ENCODE measurements at regions not wholly inside any gene's neighbourhood (a gene's known extent, or its start where the extent isn't known, plus 50 kb on each side); places are given as distances from the start of the nearest gene placed in this dataset.

- Histone ChIP-seq H3K36me3 (ENCODE audit: control insufficient read depth in 4 of 4, insufficient read depth in 3 of 4, low read depth in 1 of 4, low read length in 3 of 4) (no peaks in the 10 kb centered on the region), H3K9me3 (ENCODE audit: control insufficient read depth in 4 of 4, low read length in 3 of 4) (no peaks in the 10 kb centered on the region), H3K27me3 (ENCODE audit: control insufficient read depth in 4 of 4, insufficient read depth in 4 of 4, low read length in 3 of 4) (no peaks in the 10 kb centered on the region), H3K4me3 (ENCODE audit: low read depth in 1 of 3, low read length in 3 of 3) (no peak overlapping the region), H3K4me1 (ENCODE audit: control insufficient read depth in 4 of 4, insufficient read depth in 4 of 4, low read length in 3 of 4) (no peaks in the 10 kb centered on the region), H3K27ac (ENCODE audit: low read depth in 1 of 2, low read length in 2 of 2) (no peak overlapping the region), H3K9ac (ENCODE audit: low read depth in 1 of 2, low read length in 2 of 2) (no peak overlapping the region)
- TF ChIP-seq YY1 (IDR thresholded peaks at IDR 0.05) (no peak), GABPA (IDR thresholded peaks at IDR 0.05 in 1 of 2, conservative IDR thresholded peaks at IDR 0.05 in 1 of 2) (no peak), ATF3 (IDR thresholded peaks at IDR 0.05) (no peak), EGR1 (IDR thresholded peaks at IDR 0.05; ENCODE audit: low read depth in 2 of 2) (no peak), TAF1 (conservative IDR thresholded peaks at IDR 0.05) (no peak), RXRA (IDR thresholded peaks at IDR 0.05) (no peak), HNF4A (conservative IDR thresholded peaks at IDR 0.05) (no peak), FOXA2 (IDR thresholded peaks at IDR 0.05) (no peak), REST (IDR thresholded peaks at IDR 0.05) (no peak), ZBTB33 (IDR thresholded peaks at IDR 0.05) (no peak), HNF4G (IDR thresholded peaks at IDR 0.05) (no peak), CTCF (IDR thresholded peaks at IDR 0.05; ENCODE audit: low read depth, low read length, missing input control) (no peak), NR2F2 (IDR thresholded peaks at IDR 0.05) (no peak), MAX (IDR thresholded peaks at IDR 0.05) (no peak)
- DNase-seq (ENCODE audit: low spot score): no peak
Measured at GRCh38 chr6:122140031-122140430, 259.4 kb upstream of the HSF2 start.

- Histone ChIP-seq H3K4me1 (ENCODE audit: control insufficient read depth in 4 of 4, insufficient read depth in 4 of 4, low read length in 3 of 4) (no peaks in the 10 kb centered on the region), H3K9me3 (ENCODE audit: control insufficient read depth in 4 of 4, low read length in 3 of 4) (no peaks in the 10 kb centered on the region), H3K36me3 (ENCODE audit: control insufficient read depth in 4 of 4, insufficient read depth in 3 of 4, low read depth in 1 of 4, low read length in 3 of 4) (no peaks in the 10 kb centered on the region), H3K27me3 (ENCODE audit: control insufficient read depth in 4 of 4, insufficient read depth in 4 of 4, low read length in 3 of 4) (no peaks in the 10 kb centered on the region), H3K4me3 (ENCODE audit: low read depth in 1 of 3, low read length in 3 of 3) (no peak overlapping the region), H3K27ac (ENCODE audit: low read depth in 1 of 2, low read length in 2 of 2) (no peak overlapping the region), H3K9ac (ENCODE audit: low read depth in 1 of 2, low read length in 2 of 2) (no peak overlapping the region)
- 68% methylated on average over 2 of the region's 2 CpGs for WGBS
- DNase-seq (ENCODE audit: low spot score): no peak
- TF ChIP-seq FOXA1 (IDR thresholded peaks at IDR 0.05): no peak
- TF ChIP-seq EGR1 (IDR thresholded peaks at IDR 0.05; ENCODE audit: low read depth in 2 of 2): no peak
- TF ChIP-seq JUND (IDR thresholded peaks at IDR 0.05): no peak
- no peak for TF ChIP-seq YY1 (IDR thresholded peaks at IDR 0.05)
Measured at GRCh38 chr6:122141246-122141645, 258.2 kb upstream of the HSF2 start.

All from liver (tissue), 8 donors.